AG04449 (cell line): ENCODE measurements at regions not wholly inside any gene's neighbourhood (a gene's known extent, or its start where the extent isn't known, plus 50 kb on each side); places are given as distances from the start of the nearest gene placed in this dataset.

Experiments used
- CTCF ChIA-PET: fragments of 350-600 bp; formaldehyde crosslinking; extraction: SDS; loops from one replicate; lab custom pipeline; 2021; ENCODE audit warnings: antibody characterized with exemption; lab: Yijun Ruan, JAX
- POLR2A ChIA-PET: fragments of 400-600, 350-600 bp; formaldehyde crosslinking; extraction: SDS; loops from one replicate; lab custom pipeline; 2020; ENCODE audit warnings: antibody characterized with exemption, inconsistent platforms; lab: Yijun Ruan, JAX
- DNase-seq: peaks from one replicate; pipeline ENCODE4 v3.0.0-alpha.2; 2010; ENCODE audit warnings: low read depth, low spot score
- H3K4me3 ChIP-seq: 2 replicates; pipeline ENCODE4 v1.5.1; 2011; ENCODE audit warnings: low read depth, mild to moderate bottlenecking, control low read depth, low read length
- CTCF ChIP-seq: IDR thresholded peaks from one replicate; pipeline ENCODE4 v1.5.1; 2011; ENCODE audit warnings: mild to moderate bottlenecking, moderate library complexity, low read length, control low read depth, inconsistent platforms; ENCODE audit not compliant: insufficient read depth; ENCODE audit errors: missing control alignments

- ChIA-PET CTCF (no interaction called here), POLR2A (interaction anchor here (0.6 kb wide), 1 partner anchor 496 kb away, joined by 3 read pairs; no protein-coding TSS in a partner anchor)
- TF ChIP-seq CTCF = no peak
- DNase-seq = no peak
- no peak overlapping the region for H3K4me3 ChIP-seq
Measured at GRCh38 chr13:110780422-110780821, 66.9 kb downstream of the ING1 start.

- ChIA-PET POLR2A (no interaction called here), CTCF (no interaction called here)
- no peak for DNase-seq
- no peak for TF ChIP-seq CTCF
- H3K4me3 ChIP-seq = no peak overlapping the region
Measured at GRCh38 chr13:110782185-110782584, 68.7 kb downstream of the ING1 start.

- TF ChIP-seq CTCF = no peak
- ChIA-PET POLR2A (no interaction called here), CTCF (interaction anchor here (0.5 kb wide), 1 partner anchor 183 kb away, joined by 3 read pairs; no protein-coding TSS in a partner anchor)
- H3K4me3 ChIP-seq = no peak overlapping the region
- no peak for DNase-seq
Measured at GRCh38 chr13:110784704-110785103, 71.2 kb downstream of the ING1 start.

- ChIA-PET POLR2A (no interaction called here), CTCF (no interaction called here)
- no peak overlapping the region for H3K4me3 ChIP-seq
- TF ChIP-seq CTCF = no peak
- no peak for DNase-seq
Measured at GRCh38 chr13:110788778-110789177, 75.3 kb downstream of the ING1 start.

- POLR2A ChIA-PET = no interaction called here
Measured at GRCh38 chr13:110789871-110790270, 76.4 kb downstream of the ING1 start.

GRCh38 chr13:110790371-110790770 lies 76.9 kb downstream of the ING1 start:
- no peak for TF ChIP-seq CTCF
- ChIA-PET CTCF (interaction anchor here (1.3 kb wide), 1 partner anchor 9 kb away, joined by 4 read pairs; no protein-coding TSS in a partner anchor), POLR2A (no interaction called here)
- DNase-seq = no peak
- no peak overlapping the region for H3K4me3 ChIP-seq

More at GRCh38 chr13:110789871-110790270, 76.4 kb downstream of the ING1 start:
- no peak for DNase-seq
- CTCF ChIA-PET = interaction anchor here (0.9 to 1.3 kb wide), 2 partner anchors 10 to 66 kb away, joined by 3 to 4 read pairs; no protein-coding TSS in a partner anchor
- H3K4me3 ChIP-seq = no peak overlapping the region
- TF ChIP-seq CTCF = no peak
